Testis (tissue), 2 donors: ENCODE measurements at regions not wholly inside any gene's neighbourhood (a gene's known extent, or its start where the extent isn't known, plus 50 kb on each side); places are given as distances from the start of the nearest gene placed in this dataset.

Experiments used
- POLR2A ChIP-seq: fragments of 450-650 bp; IDR thresholded peaks from one replicate; pipeline ENCODE4 v1.6.1; 2017; ENCODE audit warnings: antibody characterized with exemption, mild to moderate bottlenecking, moderate library complexity
- TF ChIP-seq, protein P1 (sequence below), 3 experiments: fragments of 450-650 bp in 2 of 3; fragments of 200-600 bp in 1 of 3; sonication (generic) in 1 of 3; IDR thresholded peaks; one replicate each; pipeline ENCODE4 v1.5.1; 2016 to 2019; ENCODE audit warnings: antibody characterized with exemption in 3 of 3, mild to moderate bottlenecking in 2 of 3, moderate library complexity in 1 of 3

DNA sequence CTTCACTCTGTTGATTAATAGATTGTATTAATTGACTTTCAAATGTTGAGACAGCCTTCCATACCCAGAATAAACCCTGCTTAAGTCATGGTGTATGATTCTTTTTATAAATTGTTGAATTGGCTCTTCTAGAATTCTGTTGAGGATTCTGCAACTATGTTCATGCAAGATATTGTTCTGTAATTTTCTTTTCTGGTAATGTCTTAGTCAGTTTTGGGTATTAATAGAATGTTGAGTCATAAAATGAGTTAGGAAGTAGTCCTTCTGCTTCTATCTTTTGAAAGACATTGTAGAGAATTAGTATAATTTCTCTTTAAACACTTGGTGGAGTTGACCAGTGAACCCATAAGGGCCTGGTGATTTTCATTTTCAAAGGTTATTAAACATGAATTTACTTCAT lies 958.9 kb downstream of the LRFN5 start:
- TF ChIP-seq, protein P1, sequence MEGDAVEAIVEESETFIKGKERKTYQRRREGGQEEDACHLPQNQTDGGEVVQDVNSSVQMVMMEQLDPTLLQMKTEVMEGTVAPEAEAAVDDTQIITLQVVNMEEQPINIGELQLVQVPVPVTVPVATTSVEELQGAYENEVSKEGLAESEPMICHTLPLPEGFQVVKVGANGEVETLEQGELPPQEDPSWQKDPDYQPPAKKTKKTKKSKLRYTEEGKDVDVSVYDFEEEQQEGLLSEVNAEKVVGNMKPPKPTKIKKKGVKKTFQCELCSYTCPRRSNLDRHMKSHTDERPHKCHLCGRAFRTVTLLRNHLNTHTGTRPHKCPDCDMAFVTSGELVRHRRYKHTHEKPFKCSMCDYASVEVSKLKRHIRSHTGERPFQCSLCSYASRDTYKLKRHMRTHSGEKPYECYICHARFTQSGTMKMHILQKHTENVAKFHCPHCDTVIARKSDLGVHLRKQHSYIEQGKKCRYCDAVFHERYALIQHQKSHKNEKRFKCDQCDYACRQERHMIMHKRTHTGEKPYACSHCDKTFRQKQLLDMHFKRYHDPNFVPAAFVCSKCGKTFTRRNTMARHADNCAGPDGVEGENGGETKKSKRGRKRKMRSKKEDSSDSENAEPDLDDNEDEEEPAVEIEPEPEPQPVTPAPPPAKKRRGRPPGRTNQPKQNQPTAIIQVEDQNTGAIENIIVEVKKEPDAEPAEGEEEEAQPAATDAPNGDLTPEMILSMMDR (IDR thresholded peaks at IDR 0.05), result no peak
- no peak for TF ChIP-seq POLR2A
